ELF-1 (cell line): ENCODE measurements at regions not wholly inside any gene's neighbourhood (a gene's known extent, or its start where the extent isn't known, plus 50 kb on each side); places are given as distances from the start of the nearest gene placed in this dataset.
"Not testable (repeated sequence)": the region's sequence is repeated elsewhere in the genome, so short reads cannot be mapped to it uniquely, and the experiment has no call there.

Source experiments
- DNase-seq: peaks from one replicate; pipeline ENCODE4 v3.0.0-alpha.2; 2016; ENCODE audit warnings: low read depth, low spot score

DNA sequence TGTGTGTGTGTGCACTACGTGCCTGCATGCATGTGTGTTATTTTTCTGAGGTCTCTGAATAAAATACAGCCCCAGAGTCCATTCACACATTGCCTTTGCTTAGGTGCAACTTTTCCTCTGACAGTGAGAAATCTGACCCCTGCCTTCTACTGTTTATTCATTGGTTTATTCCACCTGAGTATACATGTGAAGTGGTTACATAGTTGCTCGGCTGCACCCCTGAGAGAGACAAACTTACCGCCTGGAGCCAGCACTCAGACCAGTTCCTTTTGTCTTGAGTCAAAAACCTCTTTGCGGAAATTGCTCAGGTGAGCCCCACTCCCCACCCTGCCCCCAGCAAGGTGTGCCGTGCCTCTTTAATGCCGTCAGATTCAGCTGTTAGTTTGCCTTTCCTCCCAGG is 363.6 kb downstream of the BRD1 start:
- DNase-seq, result no peak

DNA sequence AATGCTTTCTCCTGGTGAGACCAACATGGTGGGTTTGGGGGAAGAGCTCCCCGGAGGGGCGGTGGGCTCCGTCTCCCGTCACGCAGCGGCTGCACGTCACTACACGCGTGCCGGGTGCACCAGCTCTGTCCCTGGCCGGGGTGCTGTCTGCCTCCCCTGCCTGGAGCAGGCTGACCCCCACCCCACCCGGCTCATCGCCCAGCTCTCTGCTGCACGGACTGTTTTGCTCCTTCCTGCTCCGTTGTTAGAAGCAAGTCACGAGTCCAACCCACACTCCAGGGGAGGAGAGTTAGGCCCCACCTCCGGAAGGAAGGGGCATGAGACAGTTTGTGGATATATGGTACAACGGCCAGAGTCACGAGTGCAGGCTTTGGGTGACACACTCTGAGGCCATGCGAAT is 364.9 kb downstream of the BRD1 start:
- no peak for DNase-seq

DNA sequence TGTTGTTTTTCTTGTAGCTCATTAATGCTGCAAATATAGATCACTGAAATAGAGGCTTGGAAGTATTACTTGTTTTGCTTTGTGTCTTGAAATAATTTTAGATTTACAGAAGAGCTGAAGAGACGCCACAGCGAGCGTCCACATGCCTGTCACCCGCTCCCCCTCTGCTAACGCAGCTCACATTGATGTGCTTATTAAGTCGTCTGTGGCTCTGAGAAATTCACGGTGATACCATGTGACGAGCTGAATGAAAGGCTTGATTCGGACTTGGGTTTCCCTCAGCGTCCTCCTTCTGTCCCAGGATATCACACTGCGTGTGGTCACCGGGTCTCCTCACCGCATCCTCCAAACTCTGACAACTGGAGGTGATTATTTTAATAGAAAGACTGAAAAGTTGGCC is 365.4 kb downstream of the BRD1 start:
- DNase-seq, result no peak

DNA sequence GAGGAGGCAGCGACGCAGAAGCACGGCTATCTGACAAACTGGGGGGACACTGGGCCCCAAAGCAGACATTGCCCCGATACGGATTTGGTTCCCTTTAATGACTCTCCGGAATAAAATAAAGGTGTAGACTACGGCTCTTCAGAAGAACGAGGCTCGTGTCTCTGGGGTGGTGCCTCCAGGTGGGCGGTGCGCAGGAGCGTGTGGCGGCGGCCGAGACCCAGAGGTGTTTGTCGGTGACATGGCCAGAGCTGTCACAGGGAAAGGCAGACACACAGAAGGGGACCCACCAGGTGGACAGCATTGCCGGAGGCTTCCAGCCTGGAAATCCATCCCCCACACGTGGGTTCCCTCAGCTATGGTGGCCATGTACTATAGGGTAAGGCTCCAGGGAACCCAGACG is 366.0 kb downstream of the BRD1 start:
- DNase-seq, result no peak

DNA sequence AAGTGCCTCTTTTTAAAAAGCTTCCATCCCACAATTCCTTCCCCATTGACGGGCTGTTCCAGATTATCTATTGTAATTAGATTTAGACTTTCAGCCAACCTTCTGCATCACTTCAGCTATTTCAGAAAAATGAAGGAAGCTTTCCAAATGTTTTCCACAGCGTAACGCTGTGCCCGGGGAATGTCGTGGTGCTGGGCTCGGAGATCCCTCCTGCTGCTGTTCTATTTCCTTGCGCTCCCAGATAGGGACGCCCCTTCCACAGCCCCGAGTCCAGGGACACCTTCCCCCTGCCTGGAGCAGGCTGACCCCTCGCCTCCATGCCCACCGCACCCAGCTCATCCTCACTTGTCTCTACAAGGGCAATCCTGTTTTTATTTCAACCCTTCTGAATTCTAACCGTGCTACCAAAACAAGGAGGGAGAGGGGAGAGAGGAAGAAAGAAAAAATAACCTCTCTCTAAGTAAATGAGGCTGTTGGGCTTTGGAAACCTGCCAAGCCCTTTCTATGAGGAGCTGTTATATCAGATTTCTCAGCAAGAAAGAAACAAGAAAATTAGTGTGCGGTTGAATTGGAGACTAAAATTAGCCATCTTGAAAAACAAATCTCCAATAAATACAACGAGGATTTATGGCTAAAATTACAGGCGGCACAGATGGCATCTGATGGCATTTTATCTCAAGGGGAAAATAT is 366.9 kb downstream of the BRD1 start:
- DNase-seq, result no peak

DNA sequence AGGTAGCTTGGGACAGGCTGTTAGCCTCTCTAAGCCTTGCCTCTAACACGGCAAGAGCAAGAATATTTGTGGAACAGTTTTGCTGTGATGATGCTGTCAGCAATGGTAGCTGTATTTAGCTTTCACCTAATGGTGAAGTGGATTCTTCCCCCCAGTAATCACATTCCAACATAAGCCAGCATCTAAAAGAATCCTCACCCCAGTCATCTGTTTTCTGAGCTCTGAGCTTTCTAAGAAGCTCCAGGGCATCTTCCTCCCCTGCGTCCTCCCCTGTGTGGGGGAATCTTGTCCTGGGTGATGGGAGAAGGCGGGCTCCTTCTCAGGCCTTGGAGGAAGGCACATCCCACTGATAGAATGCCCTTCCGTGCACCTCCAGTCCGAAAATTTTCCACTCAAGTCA is 367.6 kb downstream of the BRD1 start:
- no peak for DNase-seq

DNA sequence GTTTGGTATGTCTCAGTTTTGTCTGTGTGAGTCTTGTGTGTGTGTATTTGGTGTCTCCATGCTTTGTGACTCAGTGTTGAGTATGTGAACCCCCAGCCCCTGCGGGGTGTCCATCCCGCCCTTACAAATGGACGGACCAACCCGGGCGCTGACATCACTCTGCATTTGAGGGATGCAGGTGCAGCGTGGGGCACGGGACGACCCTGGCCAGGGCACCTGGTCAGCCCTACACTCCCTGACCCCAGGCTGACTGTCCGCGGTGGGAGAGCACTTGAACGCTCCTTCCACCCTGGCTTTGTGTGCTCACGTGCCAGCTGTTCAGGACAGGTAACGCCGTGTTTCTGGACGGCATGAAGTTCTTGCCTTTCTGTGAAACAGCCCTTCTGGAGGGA is 369.0 kb downstream of the BRD1 start:
- no peak for DNase-seq

DNA sequence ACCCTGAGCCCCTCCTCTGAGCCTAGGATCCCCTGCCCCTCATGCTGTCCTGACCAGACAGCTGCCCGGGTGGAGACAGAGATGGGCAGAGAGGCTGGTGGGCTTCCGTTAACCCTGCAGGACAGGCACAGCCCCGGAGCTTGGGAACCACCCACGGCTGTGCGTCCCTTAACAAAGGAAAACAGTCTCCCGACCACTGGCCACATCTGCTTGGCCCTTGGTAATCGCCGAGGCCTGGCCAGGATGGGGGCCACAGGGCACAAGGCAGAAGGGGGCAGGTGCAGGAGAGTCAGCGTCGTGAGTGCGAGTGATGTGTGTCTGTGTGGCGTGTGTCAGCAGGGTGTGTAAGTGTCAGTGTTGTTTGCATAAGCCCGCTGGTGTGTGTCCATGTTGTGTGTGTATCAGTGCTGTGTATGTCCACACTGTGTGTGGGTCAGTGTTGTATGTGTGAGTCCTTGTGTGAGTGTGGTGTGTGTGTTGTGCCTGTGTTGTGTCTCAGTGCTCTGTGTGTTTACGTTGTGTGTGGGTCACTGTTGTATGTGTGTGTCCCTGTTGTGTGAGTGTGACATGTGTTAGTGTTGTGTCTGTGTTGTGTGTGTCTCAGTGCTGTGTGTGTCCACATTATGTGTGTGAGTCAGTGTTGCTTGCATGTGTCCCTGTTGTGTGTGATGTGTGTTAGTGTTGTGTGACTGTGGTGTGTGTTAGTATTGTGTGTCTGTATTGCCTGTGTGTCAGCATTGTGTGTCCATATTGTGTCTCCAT is 369.5 kb downstream of the BRD1 start:
- DNase-seq, result no peak

DNA sequence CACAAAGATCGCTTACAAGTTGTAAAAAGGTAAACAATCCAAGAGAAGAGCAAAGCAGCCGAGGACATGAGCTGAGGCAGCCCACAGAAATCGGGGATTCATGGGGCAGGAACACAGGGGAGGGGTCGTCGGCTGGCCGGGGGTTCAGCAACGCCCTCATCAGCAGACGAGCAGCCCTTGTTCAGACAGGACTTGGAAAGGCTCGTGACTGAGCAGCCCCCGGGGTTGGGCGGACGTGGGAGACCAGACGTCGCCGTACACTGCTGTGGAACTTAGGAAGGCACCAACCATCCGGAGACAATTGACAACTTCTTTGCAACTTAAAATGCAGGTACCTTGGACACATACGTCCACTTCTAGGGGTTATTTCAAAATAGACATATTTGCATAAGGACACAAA is 370.5 kb downstream of the BRD1 start:
- no peak for DNase-seq

DNA sequence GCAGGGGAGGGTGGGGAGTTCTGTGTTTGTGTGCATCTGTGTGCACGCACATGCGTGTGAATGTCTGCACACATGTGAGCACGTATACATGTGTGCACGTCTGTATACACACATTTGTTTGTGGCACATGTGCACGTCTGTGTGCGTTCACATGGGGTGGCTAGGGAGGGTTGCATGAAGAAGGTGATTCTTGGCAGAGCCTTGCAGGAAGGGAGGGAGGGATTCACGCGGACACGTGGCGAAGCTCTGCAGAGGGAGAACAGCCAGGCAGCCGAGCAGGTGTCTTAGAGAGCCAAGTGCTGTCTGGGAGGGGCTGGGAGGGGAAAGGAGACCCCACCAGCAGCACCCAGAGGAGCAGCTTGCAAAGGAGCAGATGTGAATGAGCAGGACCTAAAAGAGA is 372.1 kb downstream of the BRD1 start:
- DNase-seq, result no peak

DNA sequence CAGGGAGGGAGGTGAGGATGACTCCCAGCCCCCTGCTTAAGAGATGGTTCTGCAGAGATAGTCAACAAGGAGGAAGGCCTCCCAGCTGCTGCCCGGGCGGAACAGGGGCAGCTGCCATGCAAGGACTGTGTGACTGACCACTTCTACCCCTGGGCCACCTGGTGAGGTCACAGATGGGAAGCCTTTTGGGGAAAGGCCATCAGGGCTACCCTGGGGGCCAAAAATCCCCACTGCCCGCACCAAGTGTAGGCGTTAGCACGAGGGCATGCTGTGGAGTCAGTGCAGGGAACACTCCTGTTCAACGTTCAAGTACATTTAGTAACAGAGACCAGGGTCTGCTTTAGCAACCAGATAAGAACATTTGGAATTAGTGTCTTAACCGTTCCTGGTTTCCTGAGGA is 372.9 kb downstream of the BRD1 start:
- DNase-seq, result no peak

DNA sequence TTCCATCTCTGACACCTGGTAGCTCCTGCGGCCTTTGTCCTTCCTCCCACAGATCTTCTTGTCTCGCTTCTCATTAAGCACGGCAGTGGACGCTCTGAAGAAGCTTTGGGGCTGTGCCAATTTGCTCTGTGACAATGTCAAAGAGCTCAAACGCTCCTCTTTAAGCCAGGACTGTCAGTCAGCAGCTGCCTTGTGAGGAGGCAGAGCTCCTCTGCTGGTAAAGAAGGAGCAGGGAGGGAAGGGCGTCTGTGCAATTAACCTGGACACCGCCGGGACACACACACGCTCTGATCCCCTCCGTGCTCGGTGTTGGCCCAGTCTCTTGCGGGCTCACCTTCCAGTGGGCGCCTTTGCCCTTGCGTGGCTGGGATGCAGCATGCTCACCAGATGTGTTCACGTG is 373.9 kb downstream of the BRD1 start:
- no peak for DNase-seq

DNA sequence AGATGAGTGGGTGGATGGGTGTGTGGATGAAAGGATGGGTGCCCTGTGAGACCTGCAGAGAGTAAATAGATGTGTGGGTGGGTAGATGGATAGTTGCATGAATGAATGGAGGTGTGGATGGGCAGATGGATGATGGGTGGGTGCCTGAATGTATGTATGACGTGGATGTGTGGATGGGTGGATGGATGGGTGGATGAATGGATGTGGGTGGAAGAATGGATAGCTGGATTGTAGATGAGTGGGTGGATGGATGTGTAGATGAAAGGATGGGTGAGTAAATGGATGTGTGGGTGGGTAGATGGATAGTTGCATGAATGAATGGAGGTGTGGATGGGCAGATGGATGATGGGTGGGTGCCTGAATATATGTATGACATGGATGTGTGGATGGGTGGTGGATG is 374.7 kb downstream of the BRD1 start:
- not testable (repeated sequence) for DNase-seq

DNA sequence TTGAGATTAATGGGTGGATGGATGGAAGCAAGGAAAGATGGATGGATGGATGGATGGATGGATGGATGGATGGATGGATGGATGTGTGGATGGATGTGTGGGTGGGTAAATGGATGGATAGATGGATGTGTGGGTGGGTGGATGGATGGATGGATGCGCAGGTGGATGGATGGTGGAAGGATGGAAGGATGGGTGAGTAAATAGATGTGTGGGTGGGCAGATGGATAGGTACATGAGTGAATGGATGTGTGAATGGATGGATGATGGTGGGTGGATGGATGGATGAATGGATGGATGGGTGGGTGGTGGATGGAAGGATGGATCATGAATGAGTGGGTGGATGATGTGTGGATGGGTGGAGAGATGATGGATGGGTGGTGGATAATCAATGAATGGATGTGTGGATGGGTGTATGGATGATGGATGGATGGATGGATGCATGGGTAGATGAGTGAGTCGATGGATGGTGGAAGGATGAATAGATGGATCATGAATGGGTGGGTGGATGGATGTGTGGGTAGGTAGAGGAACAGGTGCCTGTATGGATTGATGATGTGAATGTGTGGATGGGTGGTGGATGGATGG is 375.2 kb downstream of the BRD1 start:
- no peak for DNase-seq

DNA sequence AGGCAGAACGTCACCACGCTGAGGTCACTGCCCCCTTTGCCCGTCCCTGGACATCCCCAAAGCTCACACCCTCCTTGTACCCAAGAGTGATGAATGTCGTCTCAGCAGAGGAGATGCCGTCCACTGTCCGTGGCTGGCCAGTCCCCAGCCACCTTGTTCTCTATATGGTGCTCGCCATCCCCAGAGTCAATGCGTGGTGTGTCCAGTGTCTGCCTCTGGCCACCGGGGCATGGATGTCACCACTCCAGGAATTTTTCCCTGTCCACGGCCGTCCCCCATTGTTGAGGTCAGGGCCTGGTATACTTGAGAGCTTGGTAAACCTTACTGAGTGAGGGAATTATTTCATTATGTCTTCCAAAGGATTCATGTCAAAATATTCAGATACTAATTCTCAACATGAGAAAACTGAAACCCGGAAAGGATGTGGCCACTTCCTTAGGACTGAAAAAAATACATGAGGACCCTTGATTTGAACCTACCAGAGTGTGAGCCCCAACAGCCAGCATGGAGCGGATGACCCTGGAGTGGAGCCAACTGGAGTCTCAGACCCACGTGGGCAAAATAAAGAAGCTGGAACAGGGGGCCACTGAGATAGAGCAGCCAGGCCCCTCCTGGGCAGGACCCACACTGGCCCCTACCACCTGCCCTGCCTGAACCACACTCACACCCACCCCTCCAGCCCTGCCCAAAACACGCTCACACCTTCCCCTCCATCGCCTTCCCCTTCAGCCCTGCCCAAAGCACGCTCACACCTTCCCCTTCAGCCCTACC is 376.4 kb downstream of the BRD1 start:
- DNase-seq, result no peak

DNA sequence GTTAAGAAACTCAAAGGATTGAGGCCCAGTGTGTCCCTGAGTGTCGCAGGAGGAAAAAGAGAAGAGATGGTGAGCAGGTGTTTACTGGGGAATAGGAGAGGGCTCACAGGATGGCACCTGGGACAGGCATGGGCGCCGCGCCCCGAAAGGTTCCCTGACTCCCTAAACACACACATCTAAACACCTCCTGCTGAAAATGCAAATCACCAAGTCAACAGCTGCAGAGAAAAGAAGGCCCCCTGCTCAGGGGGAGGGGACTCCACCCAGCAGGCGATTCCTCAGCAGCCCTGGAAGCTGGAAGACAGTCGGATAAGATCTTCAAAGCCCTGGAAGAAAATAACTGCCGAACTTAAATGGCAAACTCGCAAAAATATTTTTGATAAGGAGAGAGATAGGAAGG is 377.2 kb downstream of the BRD1 start:
- peak; percentile 84 for DNase-seq

DNA sequence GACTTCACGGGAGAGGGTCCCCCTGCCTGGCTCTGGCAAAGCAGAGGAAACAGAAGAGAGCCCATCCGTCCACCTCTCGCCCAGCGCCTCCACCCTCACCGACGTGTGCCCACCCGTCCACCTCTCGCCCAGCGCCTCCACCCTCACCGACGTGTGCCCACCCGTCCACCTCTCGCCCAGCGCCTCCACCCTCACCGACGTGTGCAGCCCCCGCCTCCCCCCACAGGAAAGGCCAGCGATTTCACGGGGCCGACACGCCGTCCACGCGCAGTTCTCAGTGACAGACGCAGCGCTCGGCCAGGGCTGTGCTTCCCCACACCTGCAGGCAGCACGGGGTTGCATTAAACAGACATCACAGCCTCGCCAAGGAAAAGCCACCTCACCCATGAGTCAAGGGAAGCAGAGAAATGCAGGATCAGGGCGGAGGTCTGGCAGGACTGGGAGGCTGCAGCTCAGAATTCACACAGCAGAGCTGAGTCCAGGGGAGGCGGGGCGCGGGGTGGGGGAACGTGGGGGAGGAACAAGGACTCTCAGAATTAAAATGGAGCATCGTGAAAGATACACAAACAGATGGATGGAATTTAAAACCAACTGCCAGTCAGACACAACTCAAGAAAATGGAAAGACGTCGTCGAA is 377.7 kb downstream of the BRD1 start:
- peak; percentile 61 for DNase-seq

DNA sequence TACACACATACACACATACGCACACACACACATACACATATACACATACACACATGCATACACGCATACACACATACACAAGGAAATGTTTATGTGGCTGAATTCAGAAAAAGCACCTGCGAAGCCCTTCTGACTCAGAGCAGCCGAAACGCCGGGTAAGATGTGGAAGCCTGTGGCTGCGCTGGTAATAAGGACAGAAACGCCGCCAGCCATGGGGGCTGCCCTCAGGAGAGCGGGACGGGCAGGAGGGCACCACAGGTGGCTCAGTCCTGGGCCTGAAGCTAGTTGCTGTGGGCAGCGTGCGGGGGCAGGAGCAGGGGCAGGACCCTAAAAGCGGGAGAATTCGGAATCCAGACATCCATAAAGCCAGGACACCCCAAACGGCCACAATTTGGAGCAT is 378.3 kb downstream of the BRD1 start:
- DNase-seq, result no peak

DNA sequence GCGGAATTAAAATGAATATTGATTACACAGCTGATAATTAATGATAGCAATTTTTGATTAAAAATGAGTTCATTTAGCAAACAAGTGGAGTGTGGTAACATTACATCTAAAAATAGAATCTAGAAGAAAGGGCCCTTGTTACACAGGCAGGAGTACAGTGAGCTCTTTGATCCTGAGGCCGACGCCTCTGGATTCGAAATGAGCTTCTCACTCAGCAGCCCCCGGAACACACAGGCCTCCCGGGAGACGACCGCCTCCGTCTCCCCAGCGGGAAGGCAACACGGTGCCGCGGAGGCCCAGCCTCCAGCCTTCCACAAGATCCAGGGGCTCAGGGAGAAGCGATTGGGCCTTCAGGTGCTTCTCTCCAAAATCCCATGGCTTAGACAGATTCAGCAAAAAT is 379.1 kb downstream of the BRD1 start:
- no peak for DNase-seq

DNA sequence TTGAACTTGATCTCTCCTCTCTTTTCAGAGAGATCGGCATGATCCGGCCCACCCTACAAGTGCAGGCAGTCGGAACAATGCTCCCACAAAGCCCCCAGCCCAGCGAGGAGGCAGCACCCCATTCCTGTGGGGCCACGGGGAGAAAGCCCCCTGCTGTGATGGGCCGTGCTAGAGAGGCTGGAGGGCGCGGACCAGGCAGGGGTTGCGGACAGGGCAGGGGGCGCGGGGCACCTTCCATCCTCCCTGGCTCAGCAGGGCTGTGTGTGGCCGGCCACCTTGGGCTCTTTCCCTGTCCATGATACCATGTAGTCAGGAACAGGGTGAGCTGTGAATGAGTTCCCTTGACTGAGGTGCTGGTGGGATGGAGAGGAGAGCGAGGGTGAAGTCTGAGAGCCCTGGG is 379.8 kb downstream of the BRD1 start:
- DNase-seq, result no peak

DNA sequence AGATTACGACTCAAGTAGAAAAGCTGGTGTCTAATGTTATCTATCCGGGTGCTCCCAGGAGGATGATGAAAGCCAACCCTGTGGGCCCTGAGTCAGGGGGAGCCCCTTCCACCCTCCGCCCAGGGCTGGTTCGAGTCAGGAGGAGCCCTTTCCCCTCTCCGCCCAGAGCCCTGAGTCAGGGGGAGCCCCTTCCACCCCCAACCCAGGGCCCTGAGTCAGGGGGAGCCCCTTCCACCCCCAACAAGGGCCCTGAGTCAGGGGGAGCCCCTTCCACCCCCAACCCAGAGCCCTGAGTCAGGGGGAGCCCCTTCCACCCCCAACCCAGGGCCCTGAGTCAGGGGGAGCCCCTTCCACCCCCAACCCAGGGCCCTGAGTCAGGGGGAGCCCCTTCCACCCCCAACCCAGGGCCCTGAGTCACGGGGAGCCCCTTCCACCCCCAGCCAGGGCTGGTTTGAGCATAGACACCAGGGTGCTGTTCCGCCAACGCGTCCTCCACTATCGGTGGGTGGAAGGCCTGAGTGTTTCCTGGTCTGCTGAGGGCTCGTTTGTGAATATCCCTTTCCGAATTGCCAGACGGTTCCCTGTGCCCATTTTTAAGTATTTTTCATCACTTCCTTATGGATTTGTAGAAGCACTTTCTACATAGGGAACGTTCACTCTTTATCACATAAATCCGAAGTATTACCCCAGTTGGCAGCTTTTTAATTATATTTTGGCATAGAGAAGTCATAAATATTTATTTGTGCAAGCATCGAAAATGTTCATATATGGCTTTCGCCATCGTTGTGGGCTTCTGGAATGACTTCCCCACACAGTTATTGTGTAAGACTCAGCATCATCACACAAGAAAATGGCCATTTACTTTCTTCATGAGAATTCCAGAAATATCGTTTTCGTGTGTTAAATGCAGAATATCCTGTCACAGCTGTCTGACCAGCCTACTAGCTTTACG is 380.6 kb downstream of the BRD1 start:
- no peak for DNase-seq
